H9 (cell line): ENCODE measurements at regions not wholly inside any gene's neighbourhood (a gene's known extent, or its start where the extent isn't known, plus 50 kb on each side); places are given as distances from the start of the nearest gene placed in this dataset.

ENCODE experiments used
- DNase-seq: peaks from one replicate; pipeline ENCODE4 v3.0.0-alpha.2; 2017
- H2AFZ ChIP-seq: one replicate; pipeline ENCODE4 v1.6.1; 2013; ENCODE audit warnings: mild to moderate bottlenecking, low read length, control low read depth, moderate library complexity
- H2AK5ac ChIP-seq: 2 replicates; pipeline ENCODE4 v1.6.1; 2013; ENCODE audit warnings: low read length, control low read depth, mixed read lengths; ENCODE audit not compliant: insufficient read length
- H2BK120ac ChIP-seq: one replicate; pipeline ENCODE4 v1.6.1; 2013; ENCODE audit warnings: low read depth, mild to moderate bottlenecking, low read length, control low read depth, inconsistent platforms; ENCODE audit not compliant: poor library complexity, severe bottlenecking
- H2BK12ac ChIP-seq: 2 replicates; pipeline ENCODE4 v1.6.1; 2013; ENCODE audit warnings: low read length, control low read depth, mixed read lengths, low read depth; ENCODE audit not compliant: insufficient read length
- H2BK15ac ChIP-seq: 2 replicates; pipeline ENCODE4 v1.6.1; 2013; ENCODE audit warnings: low read depth, low read length, control low read depth
- H2BK20ac ChIP-seq: one replicate; pipeline ENCODE4 v1.6.1; 2013; ENCODE audit warnings: low read depth, mild to moderate bottlenecking, low read length, control low read depth, inconsistent platforms; ENCODE audit not compliant: poor library complexity, severe bottlenecking
- H2BK5ac ChIP-seq: 2 replicates; pipeline ENCODE4 v1.6.1; 2013; ENCODE audit warnings: low read length, control low read depth, mixed read lengths; ENCODE audit not compliant: insufficient read length
- H3K14ac ChIP-seq: 2 replicates; pipeline ENCODE4 v1.6.1; 2013; ENCODE audit warnings: low read length, control low read depth; ENCODE audit not compliant: insufficient read depth
- H3K18ac ChIP-seq: 2 replicates; pipeline ENCODE4 v1.6.1; 2013; ENCODE audit warnings: low read depth, mild to moderate bottlenecking, mixed read lengths, low read length, control low read depth; ENCODE audit not compliant: insufficient read length
- H3K23ac ChIP-seq: 2 replicates; pipeline ENCODE4 v1.6.1; 2013; ENCODE audit warnings: low read length, control low read depth, mixed read lengths, low read depth; ENCODE audit not compliant: insufficient read length
- H3K23me2 ChIP-seq: 2 replicates; pipeline ENCODE4 v1.6.1; 2013; ENCODE audit warnings: low read depth, mild to moderate bottlenecking, mixed read lengths, low read length, control low read depth; ENCODE audit not compliant: insufficient read length, poor library complexity, severe bottlenecking
- H3K27ac ChIP-seq: 2 replicates; pipeline ENCODE4 v1.5.1; 2013; ENCODE audit warnings: low read length, control low read depth, mixed read lengths, low read depth; ENCODE audit not compliant: insufficient read length
- H3K27me3 ChIP-seq: 2 replicates; pipeline ENCODE4 v1.6.1; 2013; ENCODE audit warnings: low read length, control low read depth, inconsistent platforms; ENCODE audit not compliant: insufficient read depth
- H3K4ac ChIP-seq: 2 replicates; pipeline ENCODE4 v1.6.1; 2013; ENCODE audit warnings: low read depth, mild to moderate bottlenecking, control low read depth, inconsistent platforms, low read length, moderate library complexity
- H3K4me1 ChIP-seq: 2 replicates; pipeline ENCODE4 v1.6.1; 2013; ENCODE audit warnings: low read length, control low read depth, inconsistent platforms; ENCODE audit not compliant: insufficient read depth
- H3K4me2 ChIP-seq: 2 replicates; pipeline ENCODE4 v1.6.1; 2013; ENCODE audit warnings: low read length, control low read depth, mixed read lengths; ENCODE audit not compliant: insufficient read length, insufficient read depth
- H3K56ac ChIP-seq: 2 replicates; pipeline ENCODE4 v1.6.1; 2013; ENCODE audit warnings: low read depth, mild to moderate bottlenecking, mixed read lengths, low read length, control low read depth; ENCODE audit not compliant: insufficient read length
- H3K79me1 ChIP-seq: 2 replicates; pipeline ENCODE4 v1.6.1; 2013; ENCODE audit warnings: low read depth, mild to moderate bottlenecking, moderate library complexity, low read length, control low read depth, inconsistent platforms; ENCODE audit not compliant: insufficient read depth, poor library complexity, severe bottlenecking
- H3K79me2 ChIP-seq: 2 replicates; pipeline ENCODE4 v1.6.1; 2013; ENCODE audit warnings: low read length, control low read depth, inconsistent platforms; ENCODE audit not compliant: insufficient read depth
- H3K9ac ChIP-seq: 2 replicates; pipeline ENCODE4 v1.6.1; 2013; ENCODE audit warnings: low read length, control low read depth, mixed read lengths; ENCODE audit not compliant: insufficient read length; ENCODE audit errors: extremely low read depth
- H3K9me3 ChIP-seq: one replicate; pipeline ENCODE4 v1.6.1; 2013; ENCODE audit warnings: low read depth, low read length, inconsistent platforms; ENCODE audit not compliant: control insufficient read depth
- H3T11ph ChIP-seq: one replicate; pipeline ENCODE4 v1.6.1; 2013; ENCODE audit warnings: mild to moderate bottlenecking, low read length, control low read depth, inconsistent platforms
- H4K20me1 ChIP-seq: one replicate; pipeline ENCODE4 v1.6.1; 2013; ENCODE audit not compliant: control insufficient read depth, insufficient read length, insufficient read depth
- H4K5ac ChIP-seq: 2 replicates; pipeline ENCODE4 v1.6.1; 2013; ENCODE audit warnings: low read depth, mild to moderate bottlenecking, mixed read lengths, low read length, control low read depth; ENCODE audit not compliant: insufficient read length
- H4K8ac ChIP-seq: replicated peaks from 2 replicates; pipeline ENCODE4 v1.6.1; 2013; ENCODE audit warnings: low read length, control low read depth, mixed read lengths, low read depth; ENCODE audit not compliant: insufficient read length
- H4K91ac ChIP-seq: 2 replicates; pipeline ENCODE4 v1.6.1; 2013; ENCODE audit warnings: low read depth, mild to moderate bottlenecking, moderate library complexity, mixed read lengths, low read length, control low read depth; ENCODE audit not compliant: insufficient read length
- H3K27ac Mint-ChIP-seq, 3 experiments: 2 replicates in 2 of 3; 3 replicates in 1 of 3; pipeline ENCODE4 v1.8.0; 2020 to 2021; ENCODE audit warnings: mixed read lengths in 3 of 3, mild to moderate bottlenecking in 1 of 3, moderate library complexity in 1 of 3
- H3K27me3 Mint-ChIP-seq: 2 replicates; pipeline ENCODE4 v1.8.0; 2021; ENCODE audit warnings: low read depth, mild to moderate bottlenecking, moderate library complexity, mixed read lengths
- H3K36me3 Mint-ChIP-seq, 3 experiments: 2 replicates in 2 of 3; 3 replicates in 1 of 3; pipeline ENCODE4 v1.8.0; 2020 to 2021; ENCODE audit warnings: low read depth in 3 of 3, mixed read lengths in 3 of 3; ENCODE audit not compliant: insufficient read depth in 1 of 3
- H3K4me1 Mint-ChIP-seq, 2 experiments: 2 replicates each; pipeline ENCODE4 v1.8.0; 2020; ENCODE audit warnings: mixed read lengths in 2 of 2
- H3K4me3 Mint-ChIP-seq, 2 experiments: 2 replicates in 1 of 2; 3 replicates in 1 of 2; pipeline ENCODE4 v1.8.0; 2020 to 2021; ENCODE audit warnings: mild to moderate bottlenecking in 2 of 2, mixed read lengths in 2 of 2, moderate library complexity in 1 of 2
- H3K9me3 Mint-ChIP-seq, 2 experiments: 2 replicates in 1 of 2; 3 replicates in 1 of 2; pipeline ENCODE4 v1.8.0; 2020; ENCODE audit warnings: mild to moderate bottlenecking in 2 of 2, mixed read lengths in 2 of 2, moderate library complexity in 1 of 2
- CTCF ChIP-seq: fragments of 200-600 bp; sonication (generic); conservative IDR thresholded peaks from 3 replicates; pipeline ENCODE4 v1.8.0; 2021; ENCODE audit warnings: antibody characterized with exemption, mild to moderate bottlenecking

- H3K9ac ChIP-seq = no peak overlapping the region
- no peaks in the 10 kb centered on the region; a peak in 2 of 5 replicates for H3K9me3 Mint-ChIP-seq
- H3K56ac ChIP-seq = no peak overlapping the region
- H3K4me1 ChIP-seq = no peaks in the 10 kb centered on the region
- no peak overlapping the region for H4K91ac ChIP-seq
- no peak overlapping the region for H2AK5ac ChIP-seq
- no peak overlapping the region for H2BK15ac ChIP-seq
- H3K27ac Mint-ChIP-seq = no peak overlapping the region
- H3T11ph ChIP-seq = no peak overlapping the region
- TF ChIP-seq CTCF = no peak
- no peak overlapping the region for H4K8ac ChIP-seq
- no peak overlapping the region for H2AFZ ChIP-seq
- no peak overlapping the region for H2BK12ac ChIP-seq
- no peaks in the 10 kb centered on the region; a peak in 1 of 7 replicates for H3K36me3 Mint-ChIP-seq
- DNase-seq = no peak
- H3K9me3 ChIP-seq = no peaks in the 10 kb centered on the region
- H3K4me2 ChIP-seq = no peak overlapping the region
- H3K23ac ChIP-seq = no peak overlapping the region
- no peaks in the 10 kb centered on the region for H3K79me1 ChIP-seq
- H2BK120ac ChIP-seq = no peak overlapping the region
- H2BK20ac ChIP-seq = no peak overlapping the region
- H3K27me3 Mint-ChIP-seq = peaks cover 1% of the 10 kb centered on the region
- H3K79me2 ChIP-seq = no peaks in the 10 kb centered on the region
- H3K14ac ChIP-seq = no peak overlapping the region; the same call in 1 of the 2 replicates
- no peaks in the 10 kb centered on the region for H3K27me3 ChIP-seq
- no peaks in the 10 kb centered on the region for H4K20me1 ChIP-seq
- no peak overlapping the region for H2BK5ac ChIP-seq
- H3K4ac ChIP-seq = no peak overlapping the region
- H3K18ac ChIP-seq = no peak overlapping the region
- H3K27ac ChIP-seq = no peak overlapping the region
- H3K4me3 Mint-ChIP-seq = no peak overlapping the region
- H3K4me1 Mint-ChIP-seq = peaks cover 0 to 3% of the 10 kb centered on the region in 2 experiments; a peak in 1 of 4 replicates
- no peak overlapping the region for H4K5ac ChIP-seq
- no peaks in the 10 kb centered on the region for H3K23me2 ChIP-seq
Measured at GRCh38 chr10:44558521-44558920, 173.6 kb upstream of the CXCL12 start.
